DOHH2 (cell line): ENCODE measurements at regions not wholly inside any gene's neighbourhood (a gene's known extent, or its start where the extent isn't known, plus 50 kb on each side); places are given as distances from the start of the nearest gene placed in this dataset.

ENCODE experiments used
- H3F3A ChIP-seq: fragments of 200-600 bp; sonication (generic), shearing (Covaris generic); 2 replicates; pipeline ENCODE4 v1.6.0; 2016; ENCODE audit warnings: antibody characterized with exemption, mild to moderate bottlenecking; ENCODE audit not compliant: control insufficient read depth, insufficient read depth
- H3K27ac ChIP-seq: fragments of 200-600 bp; sonication (generic); 2 replicates; pipeline ENCODE4 v1.5.1; 2014; ENCODE audit warnings: low read depth, mild to moderate bottlenecking, low read length, moderate library complexity
- H3K27me3 ChIP-seq: fragments of 200-600 bp; sonication (generic); 2 replicates; pipeline ENCODE4 v1.6.1; 2014; ENCODE audit warnings: mild to moderate bottlenecking, low read length, mixed read lengths; ENCODE audit not compliant: control insufficient read depth
- H3K36me3 ChIP-seq: fragments of 200-600 bp; sonication (generic); 2 replicates; pipeline ENCODE4 v1.6.1; 2014; ENCODE audit warnings: mild to moderate bottlenecking, low read length, moderate library complexity, mixed read lengths; ENCODE audit not compliant: control insufficient read depth
- H3K4me1 ChIP-seq: fragments of 200-600 bp; sonication (generic); 2 replicates; pipeline ENCODE4 v1.6.1; 2014; ENCODE audit warnings: mild to moderate bottlenecking, low read length, mixed read lengths; ENCODE audit not compliant: control insufficient read depth
- H3K4me2 ChIP-seq: fragments of 200-600 bp; sonication (generic); 2 replicates; pipeline ENCODE4 v1.6.0; 2014; ENCODE audit warnings: mild to moderate bottlenecking, low read length, moderate library complexity
- H3K4me3 ChIP-seq: fragments of 200-600 bp; sonication (generic); 2 replicates; pipeline ENCODE4 v1.5.1; 2014; ENCODE audit warnings: mild to moderate bottlenecking, low read length, mixed read lengths
- H3K79me2 ChIP-seq: fragments of 200-600 bp; sonication (generic); 2 replicates; pipeline ENCODE4 v1.6.1; 2014; ENCODE audit warnings: mild to moderate bottlenecking, low read length, mixed read lengths; ENCODE audit not compliant: control insufficient read depth
- H3K9me2 ChIP-seq: fragments of 200-600 bp; sonication (generic); replicated peaks from 2 replicates; pipeline ENCODE4 v1.6.1; 2014; ENCODE audit warnings: mild to moderate bottlenecking, low read length, mixed read lengths; ENCODE audit not compliant: control insufficient read depth
- H3K9me3 ChIP-seq: fragments of 200-600 bp; sonication (generic); 2 replicates; pipeline ENCODE4 v1.6.1; 2014; ENCODE audit warnings: antibody characterized with exemption, low read length, mixed read lengths; ENCODE audit not compliant: control insufficient read depth, insufficient read depth
- H4K20me1 ChIP-seq: fragments of 200-600 bp; sonication (generic); 2 replicates; pipeline ENCODE4 v1.6.0; 2014; ENCODE audit warnings: low read depth, mild to moderate bottlenecking, antibody characterized with exemption, low read length, moderate library complexity; ENCODE audit not compliant: control insufficient read depth, insufficient read depth
- EZH2phosphoT487 ChIP-seq: fragments of 200-600 bp; sonication (generic); IDR thresholded peaks from 2 replicates; pipeline ENCODE4 v1.6.1; 2017; ENCODE audit warnings: borderline replicate concordance, mild to moderate bottlenecking, antibody characterized with exemption, low read length, moderate library complexity, mixed read lengths
- TF ChIP-seq, protein P1 (sequence below): fragments of 200-600 bp; sonication (generic); IDR thresholded peaks from one replicate; pipeline ENCODE4 v1.5.1; 2014; ENCODE audit warnings: antibody characterized with exemption, mild to moderate bottlenecking, low read depth, low read length; ENCODE audit not compliant: poor library complexity, severe bottlenecking

DNA sequence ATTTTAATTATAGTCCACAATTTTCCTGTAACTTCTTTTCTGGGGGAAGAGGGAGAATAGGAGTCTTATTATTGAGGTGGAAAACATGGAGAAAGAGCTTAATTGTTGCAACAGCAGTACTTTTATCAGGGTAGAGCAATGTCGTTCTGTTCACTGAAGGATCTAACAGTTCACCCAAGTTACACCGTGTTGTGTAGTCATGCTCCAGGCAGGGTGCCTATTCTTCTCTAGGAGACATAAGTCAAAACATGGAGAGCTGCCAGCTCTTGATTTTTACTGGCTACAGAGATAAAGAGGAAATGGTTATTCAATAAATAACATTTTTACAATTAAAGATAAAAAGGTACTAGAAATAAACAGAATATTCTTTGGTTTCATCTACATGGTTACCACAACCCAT, 594.3 kb upstream of the NETO1 start:
- Histone ChIP-seq H3K4me2 (no peak overlapping the region), H3K79me2 (no peaks in the 10 kb centered on the region), H3K4me1 (no peaks in the 10 kb centered on the region), H4K20me1 (no peaks in the 10 kb centered on the region), H3F3A (no peaks in the 10 kb centered on the region), H3K27ac (no peak overlapping the region), H3K36me3 (no peaks in the 10 kb centered on the region), H3K27me3 (no peaks in the 10 kb centered on the region), H3K9me3 (no peaks in the 10 kb centered on the region), H3K9me2 (no peaks in the 10 kb centered on the region; the same call in 1 of the 2 replicates), H3K4me3 (no peak overlapping the region)
- TF ChIP-seq EZH2phosphoT487 = no peak
- TF ChIP-seq, protein P1, sequence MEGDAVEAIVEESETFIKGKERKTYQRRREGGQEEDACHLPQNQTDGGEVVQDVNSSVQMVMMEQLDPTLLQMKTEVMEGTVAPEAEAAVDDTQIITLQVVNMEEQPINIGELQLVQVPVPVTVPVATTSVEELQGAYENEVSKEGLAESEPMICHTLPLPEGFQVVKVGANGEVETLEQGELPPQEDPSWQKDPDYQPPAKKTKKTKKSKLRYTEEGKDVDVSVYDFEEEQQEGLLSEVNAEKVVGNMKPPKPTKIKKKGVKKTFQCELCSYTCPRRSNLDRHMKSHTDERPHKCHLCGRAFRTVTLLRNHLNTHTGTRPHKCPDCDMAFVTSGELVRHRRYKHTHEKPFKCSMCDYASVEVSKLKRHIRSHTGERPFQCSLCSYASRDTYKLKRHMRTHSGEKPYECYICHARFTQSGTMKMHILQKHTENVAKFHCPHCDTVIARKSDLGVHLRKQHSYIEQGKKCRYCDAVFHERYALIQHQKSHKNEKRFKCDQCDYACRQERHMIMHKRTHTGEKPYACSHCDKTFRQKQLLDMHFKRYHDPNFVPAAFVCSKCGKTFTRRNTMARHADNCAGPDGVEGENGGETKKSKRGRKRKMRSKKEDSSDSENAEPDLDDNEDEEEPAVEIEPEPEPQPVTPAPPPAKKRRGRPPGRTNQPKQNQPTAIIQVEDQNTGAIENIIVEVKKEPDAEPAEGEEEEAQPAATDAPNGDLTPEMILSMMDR = no peak

DNA sequence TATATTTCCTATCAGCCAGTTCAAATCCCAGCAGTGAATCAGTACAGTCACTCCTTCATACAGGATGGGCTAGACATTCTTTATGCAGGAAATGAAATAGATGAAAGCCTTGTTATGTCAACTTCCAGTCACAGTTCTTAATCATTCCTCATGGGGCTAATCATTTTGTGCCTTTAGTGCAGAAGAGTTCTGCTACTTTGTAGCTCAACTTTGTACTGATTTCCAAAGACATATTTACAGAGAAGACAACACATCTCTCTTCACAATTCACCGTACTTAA, 593.9 kb upstream of the NETO1 start:
- no peak overlapping the region for H3K27ac ChIP-seq
- H3K36me3 ChIP-seq = no peaks in the 10 kb centered on the region
- no peaks in the 10 kb centered on the region for H3F3A ChIP-seq
- no peaks in the 10 kb centered on the region for H3K9me3 ChIP-seq
- H4K20me1 ChIP-seq = no peaks in the 10 kb centered on the region
- TF ChIP-seq EZH2phosphoT487 = no peak
- TF ChIP-seq, protein P1 = no peak
- H3K27me3 ChIP-seq = no peaks in the 10 kb centered on the region
- H3K4me3 ChIP-seq = no peak overlapping the region
- H3K4me2 ChIP-seq = no peak overlapping the region
- H3K9me2 ChIP-seq = no peaks in the 10 kb centered on the region; the same call in 1 of the 2 replicates
- no peaks in the 10 kb centered on the region for H3K4me1 ChIP-seq
- H3K79me2 ChIP-seq = no peaks in the 10 kb centered on the region

DNA sequence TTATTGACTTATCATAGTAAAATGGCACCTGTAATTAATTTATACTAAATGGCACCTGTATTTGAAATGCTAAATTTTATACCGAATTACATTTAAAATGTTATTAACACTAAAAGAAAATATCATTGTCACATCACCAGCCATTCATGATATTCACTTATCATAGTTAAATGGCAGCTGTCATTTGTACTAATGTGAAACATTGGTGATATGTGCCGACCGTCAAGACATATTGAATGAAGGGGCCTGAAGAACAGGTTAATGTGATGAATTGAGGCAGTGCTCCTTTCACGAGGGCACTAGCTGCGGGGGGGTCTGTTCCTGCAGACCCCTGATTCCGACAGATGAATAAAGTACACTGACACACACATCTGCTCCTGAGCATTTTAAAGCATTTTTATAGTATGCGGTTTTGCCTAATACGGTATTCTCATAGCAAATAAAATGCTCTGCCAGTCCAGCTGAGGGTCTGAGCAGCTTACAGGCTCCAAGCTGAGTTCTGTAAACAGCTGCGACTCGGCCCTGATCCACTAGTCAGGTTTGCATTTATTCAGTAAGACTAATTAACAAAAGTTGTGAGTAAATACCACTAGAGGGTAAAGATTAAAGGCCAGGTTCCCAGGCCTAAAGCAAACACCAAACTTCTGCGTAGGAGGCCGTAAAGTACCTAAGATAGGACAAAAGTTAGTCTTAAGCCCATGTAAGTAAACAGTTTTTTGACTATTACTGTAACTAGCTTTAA, 593.4 kb upstream of the NETO1 start:
- Histone ChIP-seq H3K79me2 (no peaks in the 10 kb centered on the region), H3K4me3 (no peak overlapping the region), H3K27ac (no peak overlapping the region), H3K4me1 (no peaks in the 10 kb centered on the region), H3F3A (no peaks in the 10 kb centered on the region), H3K4me2 (no peak overlapping the region), H3K9me3 (no peaks in the 10 kb centered on the region), H3K9me2 (no peaks in the 10 kb centered on the region), H4K20me1 (no peaks in the 10 kb centered on the region), H3K36me3 (no peaks in the 10 kb centered on the region), H3K27me3 (no peaks in the 10 kb centered on the region)
- TF ChIP-seq, protein P1 = no peak
- no peak for TF ChIP-seq EZH2phosphoT487
